Liver (tissue), 8 donors: ENCODE measurements at regions not wholly inside any gene's neighbourhood (a gene's known extent, or its start where the extent isn't known, plus 50 kb on each side); places are given as distances from the start of the nearest gene placed in this dataset.

ENCODE experiments used
- DNase-seq: peaks from one replicate; pipeline ENCODE4 v3.0.0-alpha.2; 2017; ENCODE audit warnings: low spot score
- H3K27ac ChIP-seq, 2 donors: one replicate each; pipeline ENCODE4 v1.7.0; 2013; ENCODE audit warnings: inconsistent platforms in 2 of 2, low read length in 2 of 2, control low read depth in 1 of 2, low read depth in 1 of 2, mild to moderate bottlenecking in 1 of 2
- H3K27me3 ChIP-seq, 4 donors: one replicate each; pipeline versions ENCODE4 v1.6.1 to v1.7.0; 2013; ENCODE audit warnings: low read length in 3 of 4, inconsistent platforms in 1 of 4, mild to moderate bottlenecking in 1 of 4, moderate library complexity in 1 of 4; ENCODE audit not compliant: control insufficient read depth in 4 of 4, insufficient read depth in 4 of 4
- H3K36me3 ChIP-seq, 4 donors: one replicate each; pipeline versions ENCODE4 v1.6.1 to v1.7.0; 2013; ENCODE audit warnings: low read length in 3 of 4, mild to moderate bottlenecking in 3 of 4, low read depth in 1 of 4, moderate library complexity in 1 of 4; ENCODE audit not compliant: control insufficient read depth in 4 of 4, insufficient read depth in 3 of 4
- H3K4me1 ChIP-seq, 4 donors: one replicate each; pipeline versions ENCODE4 v1.6.1 to v1.7.0; 2013; ENCODE audit warnings: low read length in 3 of 4, mild to moderate bottlenecking in 3 of 4, moderate library complexity in 1 of 4; ENCODE audit not compliant: control insufficient read depth in 4 of 4, insufficient read depth in 4 of 4
- H3K4me3 ChIP-seq, 3 donors: one replicate each; pipeline versions ENCODE4 v1.6.1 to v1.7.0; 2013; ENCODE audit warnings: low read length in 3 of 3, control low read depth in 1 of 3, low read depth in 1 of 3, mild to moderate bottlenecking in 1 of 3
- H3K9ac ChIP-seq, 2 donors: one replicate each; pipeline ENCODE4 v1.7.0; 2013; ENCODE audit warnings: low read length in 2 of 2, mild to moderate bottlenecking in 2 of 2, moderate library complexity in 2 of 2, control low read depth in 1 of 2, low read depth in 1 of 2
- H3K9me3 ChIP-seq, 4 donors: one replicate each; pipeline versions ENCODE4 v1.6.1 to v1.7.0; 2013; ENCODE audit warnings: low read length in 3 of 4; ENCODE audit not compliant: control insufficient read depth in 4 of 4
- ATF3 ChIP-seq: IDR thresholded peaks from 2 replicates; pipeline ENCODE4 v1.6.1; 2016; ENCODE audit warnings: antibody characterized with exemption
- FOXA2 ChIP-seq: IDR thresholded peaks from 2 replicates; pipeline ENCODE4 v1.6.1; 2016; ENCODE audit warnings: antibody characterized with exemption
- HNF4G ChIP-seq: IDR thresholded peaks from 2 replicates; pipeline ENCODE4 v1.6.1; 2016; ENCODE audit warnings: antibody characterized with exemption
- JUND ChIP-seq, 2 donors: IDR thresholded peaks; 2 replicates each; pipeline ENCODE4 v1.6.1; 2016; ENCODE audit warnings: antibody characterized with exemption in 2 of 2
- MAX ChIP-seq: IDR thresholded peaks from 2 replicates; pipeline ENCODE4 v1.6.1; 2016; ENCODE audit warnings: antibody characterized with exemption
- NR2F2 ChIP-seq: IDR thresholded peaks from 2 replicates; pipeline ENCODE4 v1.6.1; 2016; ENCODE audit warnings: antibody characterized with exemption
- RAD21 ChIP-seq, 2 donors: IDR thresholded peaks; 2 replicates each; pipeline ENCODE4 v1.6.1; 2016; ENCODE audit warnings: antibody characterized with exemption in 2 of 2, mild to moderate bottlenecking in 2 of 2
- RXRA ChIP-seq, 2 donors: IDR thresholded peaks; 2 replicates each; pipeline ENCODE4 v1.6.1; 2017 to 2018; ENCODE audit warnings: antibody characterized with exemption in 2 of 2, mild to moderate bottlenecking in 1 of 2
- SP1 ChIP-seq: IDR thresholded peaks from 2 replicates; pipeline ENCODE4 v1.6.1; 2018; ENCODE audit warnings: antibody characterized with exemption, mild to moderate bottlenecking
- WGBS: extraction: QIAGEN DNeasy Blood & Tissue Kit; methylation state at CpG from one replicate; pipeline ENCODE4 v1.1.7; 2013; 5-methylcytosine and 5-hydroxymethylcytosine counted together
- TF ChIP-seq, protein P1 (sequence below): fragments of 150-350 bp; IDR thresholded peaks from 2 replicates; pipeline ENCODE4 v1.5.1; 2017; ENCODE audit warnings: improper control_type of control experiment, low read depth, low read length; ENCODE audit not compliant: missing input control
- TF ChIP-seq, protein P2 (sequence below): IDR thresholded peaks from 2 replicates; pipeline ENCODE4 v1.6.1; 2016; ENCODE audit warnings: antibody characterized with exemption, mild to moderate bottlenecking
- donor health status: healthy.
- donor health status: healthy.
- donor health status: healthy.
- donor health status: healthy.
- donor health status: healthy.

GRCh38 chr14:43795600-43796228 lies 711.4 kb downstream of the FSCB start:
- Histone ChIP-seq H3K27ac (no peak overlapping the region), H3K4me1 (peaks cover 0 to 5% (median 0%) of the 10 kb centered on the region in 4 donors), H3K27me3 (no peaks in the 10 kb centered on the region), H3K36me3 (no peaks in the 10 kb centered on the region), H3K9me3 (no peaks in the 10 kb centered on the region), H3K4me3 (no peak overlapping the region), H3K9ac (no peak overlapping the region)
- no peak for DNase-seq
- peak; percentile 93 for TF ChIP-seq RAD21 (IDR thresholded peaks at IDR 0.05)
- no peak for TF ChIP-seq MAX
- TF ChIP-seq, protein P1, sequence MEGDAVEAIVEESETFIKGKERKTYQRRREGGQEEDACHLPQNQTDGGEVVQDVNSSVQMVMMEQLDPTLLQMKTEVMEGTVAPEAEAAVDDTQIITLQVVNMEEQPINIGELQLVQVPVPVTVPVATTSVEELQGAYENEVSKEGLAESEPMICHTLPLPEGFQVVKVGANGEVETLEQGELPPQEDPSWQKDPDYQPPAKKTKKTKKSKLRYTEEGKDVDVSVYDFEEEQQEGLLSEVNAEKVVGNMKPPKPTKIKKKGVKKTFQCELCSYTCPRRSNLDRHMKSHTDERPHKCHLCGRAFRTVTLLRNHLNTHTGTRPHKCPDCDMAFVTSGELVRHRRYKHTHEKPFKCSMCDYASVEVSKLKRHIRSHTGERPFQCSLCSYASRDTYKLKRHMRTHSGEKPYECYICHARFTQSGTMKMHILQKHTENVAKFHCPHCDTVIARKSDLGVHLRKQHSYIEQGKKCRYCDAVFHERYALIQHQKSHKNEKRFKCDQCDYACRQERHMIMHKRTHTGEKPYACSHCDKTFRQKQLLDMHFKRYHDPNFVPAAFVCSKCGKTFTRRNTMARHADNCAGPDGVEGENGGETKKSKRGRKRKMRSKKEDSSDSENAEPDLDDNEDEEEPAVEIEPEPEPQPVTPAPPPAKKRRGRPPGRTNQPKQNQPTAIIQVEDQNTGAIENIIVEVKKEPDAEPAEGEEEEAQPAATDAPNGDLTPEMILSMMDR = peak; percentile 82
- no peak for TF ChIP-seq ATF3
- TF ChIP-seq FOXA2 = no peak
- TF ChIP-seq NR2F2 = no peak

DNA sequence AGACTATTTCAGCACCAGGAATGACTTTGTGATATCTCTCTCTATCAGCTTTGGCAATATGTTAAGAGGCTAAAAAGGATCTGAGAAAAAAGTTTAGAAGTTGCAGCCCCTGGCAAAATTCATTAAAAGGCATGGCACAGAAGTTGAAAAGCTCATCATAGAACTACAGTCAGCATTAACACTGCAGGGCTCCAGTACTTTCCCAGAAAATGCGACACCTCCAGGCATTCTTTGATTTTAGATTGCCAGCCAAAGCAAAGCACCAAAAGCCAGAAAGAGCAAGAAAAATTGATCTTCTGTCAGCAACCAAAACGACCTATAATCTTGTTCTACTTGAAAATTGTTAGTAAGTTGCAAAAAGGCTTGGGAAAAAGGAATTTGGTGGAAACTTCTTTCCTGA lies 713.5 kb downstream of the FSCB start:
- Histone ChIP-seq H3K27ac (no peak overlapping the region), H3K9ac (no peak overlapping the region), H3K36me3 (no peaks in the 10 kb centered on the region), H3K27me3 (no peaks in the 10 kb centered on the region), H3K4me3 (peak overlapping the region in 1 of 3 donors; percentile 9), H3K9me3 (no peaks in the 10 kb centered on the region), H3K4me1 (peaks cover 0 to 5% (median 0%) of the 10 kb centered on the region in 4 donors)
- peak; percentile 46 to 51 for TF ChIP-seq RAD21 (IDR thresholded peaks at IDR 0.05)
- TF ChIP-seq ATF3 = no peak
- no peak for TF ChIP-seq SP1
- TF ChIP-seq NR2F2 = no peak
- no peak for TF ChIP-seq FOXA2
- no peak for TF ChIP-seq JUND (IDR thresholded peaks at IDR 0.05)
- TF ChIP-seq, protein P2, sequence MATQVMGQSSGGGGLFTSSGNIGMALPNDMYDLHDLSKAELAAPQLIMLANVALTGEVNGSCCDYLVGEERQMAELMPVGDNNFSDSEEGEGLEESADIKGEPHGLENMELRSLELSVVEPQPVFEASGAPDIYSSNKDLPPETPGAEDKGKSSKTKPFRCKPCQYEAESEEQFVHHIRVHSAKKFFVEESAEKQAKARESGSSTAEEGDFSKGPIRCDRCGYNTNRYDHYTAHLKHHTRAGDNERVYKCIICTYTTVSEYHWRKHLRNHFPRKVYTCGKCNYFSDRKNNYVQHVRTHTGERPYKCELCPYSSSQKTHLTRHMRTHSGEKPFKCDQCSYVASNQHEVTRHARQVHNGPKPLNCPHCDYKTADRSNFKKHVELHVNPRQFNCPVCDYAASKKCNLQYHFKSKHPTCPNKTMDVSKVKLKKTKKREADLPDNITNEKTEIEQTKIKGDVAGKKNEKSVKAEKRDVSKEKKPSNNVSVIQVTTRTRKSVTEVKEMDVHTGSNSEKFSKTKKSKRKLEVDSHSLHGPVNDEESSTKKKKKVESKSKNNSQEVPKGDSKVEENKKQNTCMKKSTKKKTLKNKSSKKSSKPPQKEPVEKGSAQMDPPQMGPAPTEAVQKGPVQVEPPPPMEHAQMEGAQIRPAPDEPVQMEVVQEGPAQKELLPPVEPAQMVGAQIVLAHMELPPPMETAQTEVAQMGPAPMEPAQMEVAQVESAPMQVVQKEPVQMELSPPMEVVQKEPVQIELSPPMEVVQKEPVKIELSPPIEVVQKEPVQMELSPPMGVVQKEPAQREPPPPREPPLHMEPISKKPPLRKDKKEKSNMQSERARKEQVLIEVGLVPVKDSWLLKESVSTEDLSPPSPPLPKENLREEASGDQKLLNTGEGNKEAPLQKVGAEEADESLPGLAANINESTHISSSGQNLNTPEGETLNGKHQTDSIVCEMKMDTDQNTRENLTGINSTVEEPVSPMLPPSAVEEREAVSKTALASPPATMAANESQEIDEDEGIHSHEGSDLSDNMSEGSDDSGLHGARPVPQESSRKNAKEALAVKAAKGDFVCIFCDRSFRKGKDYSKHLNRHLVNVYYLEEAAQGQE = no peak
- DNase-seq = no peak
- WGBS = 27% methylated on average over 2 of the region's 2 CpGs

GRCh38 chr14:43792980-43793379 lies 714.1 kb downstream of the FSCB start:
- H3K9me3 ChIP-seq = no peaks in the 10 kb centered on the region
- H3K9ac ChIP-seq = no peak overlapping the region
- DNase-seq = no peak
- TF ChIP-seq, protein P1 = no peak
- TF ChIP-seq JUND (IDR thresholded peaks at IDR 0.05) = no peak
- TF ChIP-seq RXRA (IDR thresholded peaks at IDR 0.05) = no peak
- TF ChIP-seq, protein P2 = no peak
- no peak for TF ChIP-seq HNF4G
- H3K27me3 ChIP-seq = no peaks in the 10 kb centered on the region
- 82% methylated on average over 3 of the region's 3 CpGs for WGBS
- no peaks in the 10 kb centered on the region for H3K36me3 ChIP-seq
- no peak overlapping the region for H3K27ac ChIP-seq
- H3K4me1 ChIP-seq = peaks cover 0 to 5% (median 0%) of the 10 kb centered on the region in 4 donors
- H3K4me3 ChIP-seq = no peak overlapping the region
